Midbrain (tissue), 1 donor: ENCODE measurements at regions not wholly inside any gene's neighbourhood (a gene's known extent, or its start where the extent isn't known, plus 50 kb on each side); places are given as distances from the start of the nearest gene placed in this dataset.
"Not testable (repeated sequence)": the region's sequence is repeated elsewhere in the genome, so short reads cannot be mapped to it uniquely, and the experiment has no call there.

Experiments used
- DNase-seq: peaks from one replicate; lab custom pipeline; 2025; lab: John Stamatoyannopoulos, UW

GRCh38 chr1:65590279-65590678 lies 169.8 kb downstream of the LEPR start:
- DNase-seq, result no peak

- DNase-seq, result no peak
Observed at GRCh38 chr1:65593516-65593915, 173.0 kb downstream of the LEPR start.

DNA sequence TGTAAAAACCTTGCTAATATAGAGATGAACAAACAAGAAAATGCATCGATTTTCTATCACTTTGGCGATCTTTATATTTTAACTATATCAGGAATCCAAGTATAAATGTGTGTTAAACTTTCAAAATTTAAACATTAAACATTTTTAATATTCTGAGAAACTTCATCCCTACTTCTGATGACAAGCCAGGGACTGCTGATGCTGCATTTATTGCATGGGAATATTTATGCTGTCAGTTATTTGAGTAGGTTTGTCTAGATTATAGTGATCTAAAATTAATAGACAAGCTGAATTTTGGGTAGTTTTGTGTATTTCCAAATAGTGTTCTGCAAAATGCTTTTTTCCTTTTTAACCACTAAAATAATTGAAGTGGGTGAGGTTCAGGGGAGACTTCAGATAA lies 175.3 kb downstream of the LEPR start:
- no peak for DNase-seq

- no peak for DNase-seq
Observed at GRCh38 chr1:65596768-65597167, 176.3 kb downstream of the LEPR start.

GRCh38 chr1:65605621-65606020 lies 185.2 kb downstream of the LEPR start:
- DNase-seq, result no peak

DNA sequence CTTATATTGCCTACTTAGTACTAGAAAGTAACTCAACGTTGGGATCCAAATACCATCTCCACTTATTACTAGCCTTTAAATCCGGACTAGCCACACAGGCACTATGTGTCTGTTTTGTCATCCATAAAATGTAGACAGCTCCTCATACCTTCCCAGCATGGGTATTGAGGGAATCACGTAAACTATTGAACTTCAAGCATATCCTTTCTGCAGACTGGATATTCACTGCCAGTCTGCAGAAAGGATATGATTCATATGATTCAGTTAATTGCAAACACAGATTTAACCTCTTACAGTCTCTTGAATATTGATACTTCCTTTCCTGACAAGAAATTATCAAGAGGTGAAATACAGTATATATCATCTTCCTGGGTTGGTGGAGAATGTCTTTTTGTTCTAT lies 186.0 kb downstream of the LEPR start:
- no peak for DNase-seq

GRCh38 chr1:65613884-65614283 lies 178.8 kb upstream of the PDE4B start:
- no peak for DNase-seq

- no peak for DNase-seq
Observed at GRCh38 chr1:65615859-65616258, 176.8 kb upstream of the PDE4B start.

DNA sequence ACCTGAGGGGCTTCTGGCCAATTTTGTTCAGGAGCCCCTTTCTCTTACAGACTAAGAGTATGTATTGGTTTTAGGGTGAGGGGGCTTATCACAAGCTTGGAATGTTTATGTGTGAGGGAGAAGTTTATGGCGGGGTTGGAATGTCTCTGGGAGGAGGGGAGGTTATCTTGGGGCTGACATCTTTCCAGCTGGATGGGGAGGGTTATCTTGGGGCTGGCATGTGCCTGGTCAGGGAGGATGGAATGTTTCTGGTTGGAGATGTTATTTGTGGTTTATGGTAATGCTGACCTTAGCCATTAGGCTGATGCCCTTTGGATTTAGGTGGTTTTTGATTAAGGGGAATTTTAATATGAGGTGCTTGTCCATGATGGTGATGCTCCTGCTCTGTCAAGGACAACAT lies 171.0 kb upstream of the PDE4B start:
- not testable (repeated sequence) for DNase-seq

GRCh38 chr1:65623895-65624294 lies 168.8 kb upstream of the PDE4B start:
- no peak for DNase-seq

DNA sequence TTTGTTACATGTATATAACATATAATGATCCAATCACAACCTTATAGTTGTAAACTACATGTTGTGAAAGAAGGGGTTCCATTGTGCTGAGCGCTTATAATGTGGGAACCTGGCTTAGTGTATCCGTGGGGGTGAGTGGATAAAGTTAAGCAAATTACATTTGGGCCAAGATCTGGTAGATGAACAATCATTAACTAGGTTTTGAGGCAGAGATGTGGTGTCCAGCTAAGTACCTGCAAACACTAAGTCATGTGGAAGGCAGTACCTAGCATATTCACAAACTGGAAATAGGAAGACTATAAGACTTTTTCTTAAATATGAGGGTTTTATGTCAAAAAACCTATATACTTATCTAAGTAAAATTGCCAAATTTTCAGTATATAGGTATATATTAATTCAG lies 167.2 kb upstream of the PDE4B start:
- no peak for DNase-seq

GRCh38 chr1:65626003-65626402 lies 166.7 kb upstream of the PDE4B start:
- DNase-seq, result no peak

DNA sequence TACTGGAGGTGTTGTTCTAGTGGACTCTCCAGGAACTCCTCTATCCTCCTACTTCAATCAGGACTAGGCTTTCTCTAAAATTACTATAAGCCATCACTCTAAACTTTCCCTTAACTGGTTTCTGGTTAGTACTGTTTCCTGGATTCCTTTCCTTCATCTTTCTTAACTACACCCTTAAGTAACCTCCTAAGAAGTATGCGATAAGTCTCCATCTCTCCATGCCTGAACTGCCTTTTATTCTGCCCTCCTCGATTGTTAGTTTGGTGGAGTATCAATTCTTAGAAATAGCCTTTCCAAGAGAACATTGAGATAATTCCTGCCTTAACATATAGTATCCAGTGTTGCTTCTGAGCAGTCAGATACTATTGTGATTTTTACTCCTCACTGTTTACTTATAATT lies 162.9 kb upstream of the PDE4B start:
- DNase-seq, result no peak

DNA sequence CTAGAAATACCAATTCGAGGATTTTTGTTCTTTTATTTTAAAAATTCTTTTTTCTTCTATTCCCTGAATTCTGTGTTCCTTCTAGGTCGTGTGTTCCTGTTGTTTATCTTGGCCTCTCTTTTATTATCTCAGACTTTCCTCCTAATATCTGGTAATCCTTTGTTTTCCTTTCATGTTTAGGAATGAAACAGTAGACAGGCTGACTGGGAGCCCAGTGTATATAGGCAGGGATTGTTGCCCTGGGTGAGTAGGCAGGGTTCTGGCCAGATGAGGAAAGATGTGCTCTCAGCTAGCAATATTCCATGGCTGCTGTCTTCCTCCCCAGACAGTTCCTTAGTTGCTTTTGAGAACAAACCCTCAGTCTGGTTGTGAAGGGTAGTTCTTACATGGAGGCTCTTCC lies 161.8 kb upstream of the PDE4B start:
- DNase-seq, result no peak

DNA sequence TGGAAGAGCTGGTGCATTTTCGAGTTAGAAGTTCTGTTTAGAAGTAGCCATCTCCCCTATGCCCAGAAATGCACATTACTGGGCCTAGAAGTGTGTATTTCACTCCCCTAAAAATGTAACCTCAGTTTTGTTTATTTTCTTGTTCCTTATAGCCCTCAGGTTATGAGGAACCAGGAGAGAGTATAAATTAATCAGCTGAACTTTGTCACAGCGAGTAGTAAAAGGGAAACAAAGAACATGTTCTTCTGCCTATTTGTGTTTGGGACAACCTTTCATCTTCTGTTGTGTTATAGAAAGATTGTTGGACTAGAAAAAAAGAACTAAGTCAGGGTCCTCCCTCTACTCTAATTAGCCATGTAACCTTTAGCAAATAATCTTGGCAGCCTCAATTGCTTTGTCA lies 160.5 kb upstream of the PDE4B start:
- no peak for DNase-seq

- DNase-seq, result no peak
Observed at GRCh38 chr1:65640046-65640445, 152.6 kb upstream of the PDE4B start.

- DNase-seq, result not testable (repeated sequence)
Observed at GRCh38 chr1:65649185-65649584, 143.5 kb upstream of the PDE4B start.

DNA sequence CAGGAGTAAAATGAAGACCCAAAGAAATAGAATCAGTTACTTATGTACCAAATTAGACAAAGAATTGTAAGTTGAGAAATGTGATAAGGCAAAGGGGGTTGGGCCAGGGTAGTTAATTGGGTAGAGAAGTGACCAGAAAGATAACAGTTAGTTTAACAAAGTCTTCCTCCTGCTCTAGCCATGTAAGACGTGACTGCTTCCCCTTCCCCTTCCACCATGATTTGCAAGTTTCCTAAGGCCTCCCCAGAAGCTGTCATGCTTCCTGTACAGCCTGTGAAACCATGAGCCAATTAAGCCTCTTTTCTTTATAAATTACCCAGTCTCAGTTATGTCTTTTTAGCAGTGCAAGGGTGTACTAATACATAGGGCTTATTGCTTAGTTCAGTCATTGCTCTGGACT lies 142.0 kb upstream of the PDE4B start:
- DNase-seq, result no peak

DNA sequence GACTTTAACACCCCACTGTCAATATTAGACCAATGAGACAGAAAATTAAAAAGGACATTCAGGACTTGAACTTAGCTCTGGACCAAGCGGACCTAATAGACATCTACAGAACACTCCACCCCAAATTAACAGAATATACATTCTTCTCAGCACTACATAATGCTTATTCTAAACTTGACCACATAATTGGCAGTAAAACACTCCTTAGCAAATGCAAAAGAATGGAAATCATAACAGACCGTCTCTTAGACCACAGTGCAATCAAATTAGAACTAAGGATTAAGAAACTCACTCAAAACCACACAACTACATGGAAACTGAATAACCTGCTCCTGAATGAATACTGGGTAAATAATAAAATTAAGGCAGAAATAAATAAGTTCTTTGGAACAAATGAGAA lies 138.2 kb upstream of the PDE4B start:
- not testable (repeated sequence) for DNase-seq

DNA sequence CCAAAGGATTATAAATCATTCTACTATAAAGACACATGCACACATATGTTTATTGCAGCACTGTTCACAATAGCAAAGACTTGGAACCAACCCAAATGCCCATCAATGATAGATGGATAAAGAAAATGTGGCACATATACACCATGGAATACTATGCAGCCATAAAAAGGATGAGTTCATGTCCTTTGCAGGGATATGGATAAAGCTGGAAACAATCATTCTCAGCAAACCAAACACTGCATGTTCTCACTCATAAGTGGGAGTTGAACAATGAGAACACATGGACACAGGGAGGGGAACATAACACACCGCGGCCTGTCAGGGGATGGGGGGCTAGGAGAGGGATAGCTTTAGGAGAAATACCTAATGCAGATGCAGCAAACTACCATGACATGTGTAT lies 135.1 kb upstream of the PDE4B start:
- not testable (repeated sequence) for DNase-seq

DNA sequence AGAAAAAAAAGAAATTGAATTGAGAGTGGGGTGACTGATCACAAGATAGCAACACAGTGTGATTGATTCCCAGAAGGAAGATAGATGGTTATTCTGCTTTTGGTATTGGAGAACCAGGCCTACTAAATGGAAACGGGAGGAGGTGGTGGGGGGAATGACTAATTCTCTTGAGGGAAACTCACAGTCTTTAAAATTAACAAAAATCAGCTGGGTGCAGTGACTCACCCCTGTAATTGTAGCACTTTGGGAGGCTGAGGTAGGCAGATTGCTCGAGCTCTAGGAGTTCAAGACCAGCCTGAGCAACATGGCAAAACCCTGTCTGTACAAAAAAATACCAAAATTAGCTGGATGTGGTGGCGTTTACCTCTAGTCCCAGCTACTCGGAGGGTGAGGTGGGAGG lies 134.6 kb upstream of the PDE4B start:
- no peak for DNase-seq

DNA sequence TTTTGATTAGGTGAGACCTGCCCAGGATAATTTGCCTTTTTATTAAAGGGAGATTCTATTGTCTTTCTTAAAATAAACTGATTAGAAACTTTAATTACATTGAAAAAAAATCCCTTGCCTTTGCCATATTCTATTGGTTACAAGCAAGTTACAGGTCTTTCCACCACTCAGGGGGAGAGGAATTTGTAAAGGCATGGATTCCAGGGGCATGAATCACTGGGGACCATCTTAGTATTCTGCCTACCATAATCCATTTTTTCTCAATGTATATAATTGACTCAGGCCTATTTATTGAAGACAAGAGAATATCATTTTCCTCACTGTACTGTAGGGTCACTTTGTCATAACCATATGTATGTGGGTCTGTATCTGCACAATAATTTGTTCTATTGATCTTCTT lies 124.3 kb upstream of the PDE4B start:
- DNase-seq, result no peak

- no peak for DNase-seq
Observed at GRCh38 chr1:65670518-65670917, 122.2 kb upstream of the PDE4B start.

- DNase-seq, result no peak
Observed at GRCh38 chr1:65674522-65674921, 118.2 kb upstream of the PDE4B start.

- no peak for DNase-seq
Observed at GRCh38 chr1:65679773-65680172, 112.9 kb upstream of the PDE4B start.
